ENCODE measurements at regions not wholly inside any gene's neighbourhood (a gene's known extent, or its start where the extent isn't known, plus 50 kb on each side); places are given as distances from the start of the nearest gene placed in this dataset.

DNA sequence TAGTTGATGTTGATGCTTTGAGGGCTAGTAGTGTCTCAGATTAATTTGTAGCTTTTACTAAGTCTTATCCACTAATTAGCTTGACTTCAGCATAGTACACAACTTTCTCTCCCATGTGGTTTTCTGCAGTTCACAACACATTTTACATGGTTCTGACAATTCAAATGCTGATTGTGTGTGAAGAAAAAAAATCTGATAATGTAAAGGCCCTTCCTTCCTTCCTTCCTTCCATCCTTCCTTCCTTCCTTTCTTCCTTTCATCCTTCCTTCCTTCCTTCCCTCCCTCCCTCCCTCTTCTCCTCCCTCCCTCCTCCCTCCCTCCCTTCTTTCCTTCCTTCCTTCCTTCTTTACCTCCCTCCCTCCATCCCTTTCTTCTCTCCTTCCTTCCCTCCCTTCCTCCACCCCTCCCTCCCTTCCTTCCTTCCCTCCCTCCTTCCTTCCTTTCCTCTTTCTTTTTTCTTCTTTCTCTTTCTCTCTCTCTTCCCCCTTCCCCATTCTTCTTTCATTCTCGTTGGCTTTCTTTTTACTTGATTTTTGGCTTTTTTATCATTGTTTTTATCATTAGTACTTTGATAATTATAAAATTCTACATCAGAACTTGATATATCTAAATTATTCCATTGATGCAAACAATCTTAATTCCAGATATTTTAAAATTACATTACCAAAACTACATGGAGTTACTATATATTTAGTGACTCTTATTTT lies 1415.6 kb downstream of the LRFN5 start:
- TF ChIP-seq, protein P1, sequence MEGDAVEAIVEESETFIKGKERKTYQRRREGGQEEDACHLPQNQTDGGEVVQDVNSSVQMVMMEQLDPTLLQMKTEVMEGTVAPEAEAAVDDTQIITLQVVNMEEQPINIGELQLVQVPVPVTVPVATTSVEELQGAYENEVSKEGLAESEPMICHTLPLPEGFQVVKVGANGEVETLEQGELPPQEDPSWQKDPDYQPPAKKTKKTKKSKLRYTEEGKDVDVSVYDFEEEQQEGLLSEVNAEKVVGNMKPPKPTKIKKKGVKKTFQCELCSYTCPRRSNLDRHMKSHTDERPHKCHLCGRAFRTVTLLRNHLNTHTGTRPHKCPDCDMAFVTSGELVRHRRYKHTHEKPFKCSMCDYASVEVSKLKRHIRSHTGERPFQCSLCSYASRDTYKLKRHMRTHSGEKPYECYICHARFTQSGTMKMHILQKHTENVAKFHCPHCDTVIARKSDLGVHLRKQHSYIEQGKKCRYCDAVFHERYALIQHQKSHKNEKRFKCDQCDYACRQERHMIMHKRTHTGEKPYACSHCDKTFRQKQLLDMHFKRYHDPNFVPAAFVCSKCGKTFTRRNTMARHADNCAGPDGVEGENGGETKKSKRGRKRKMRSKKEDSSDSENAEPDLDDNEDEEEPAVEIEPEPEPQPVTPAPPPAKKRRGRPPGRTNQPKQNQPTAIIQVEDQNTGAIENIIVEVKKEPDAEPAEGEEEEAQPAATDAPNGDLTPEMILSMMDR (conservative IDR thresholded peaks at IDR 0.05 in 1 of 2, IDR thresholded peaks at IDR 0.05 in 1 of 2; ENCODE audit: low read depth in 1 of 2, low read length in 2 of 2): no peak
- TF ChIP-seq EZH2 (IDR thresholded peaks at IDR 0.05; ENCODE audit: low read length, missing control alignments): no peak
